Liver (tissue), 8 donors: ENCODE measurements at regions not wholly inside any gene's neighbourhood (a gene's known extent, or its start where the extent isn't known, plus 50 kb on each side); places are given as distances from the start of the nearest gene placed in this dataset.

Experiments
- DNase-seq: peaks from one replicate; pipeline ENCODE4 v3.0.0-alpha.2; 2017; ENCODE audit warnings: low spot score
- H3K27ac ChIP-seq, 2 donors: one replicate each; pipeline ENCODE4 v1.7.0; 2013; ENCODE audit warnings: inconsistent platforms in 2 of 2, low read length in 2 of 2, control low read depth in 1 of 2, low read depth in 1 of 2, mild to moderate bottlenecking in 1 of 2
- H3K27me3 ChIP-seq, 4 donors: one replicate each; pipeline versions ENCODE4 v1.6.1 to v1.7.0; 2013; ENCODE audit warnings: low read length in 3 of 4, inconsistent platforms in 1 of 4, mild to moderate bottlenecking in 1 of 4, moderate library complexity in 1 of 4; ENCODE audit not compliant: control insufficient read depth in 4 of 4, insufficient read depth in 4 of 4
- H3K36me3 ChIP-seq, 4 donors: one replicate each; pipeline versions ENCODE4 v1.6.1 to v1.7.0; 2013; ENCODE audit warnings: low read length in 3 of 4, mild to moderate bottlenecking in 3 of 4, low read depth in 1 of 4, moderate library complexity in 1 of 4; ENCODE audit not compliant: control insufficient read depth in 4 of 4, insufficient read depth in 3 of 4
- H3K4me1 ChIP-seq, 4 donors: one replicate each; pipeline versions ENCODE4 v1.6.1 to v1.7.0; 2013; ENCODE audit warnings: low read length in 3 of 4, mild to moderate bottlenecking in 3 of 4, moderate library complexity in 1 of 4; ENCODE audit not compliant: control insufficient read depth in 4 of 4, insufficient read depth in 4 of 4
- H3K4me3 ChIP-seq, 3 donors: one replicate each; pipeline versions ENCODE4 v1.6.1 to v1.7.0; 2013; ENCODE audit warnings: low read length in 3 of 3, control low read depth in 1 of 3, low read depth in 1 of 3, mild to moderate bottlenecking in 1 of 3
- H3K9ac ChIP-seq, 2 donors: one replicate each; pipeline ENCODE4 v1.7.0; 2013; ENCODE audit warnings: low read length in 2 of 2, mild to moderate bottlenecking in 2 of 2, moderate library complexity in 2 of 2, control low read depth in 1 of 2, low read depth in 1 of 2
- H3K9me3 ChIP-seq, 4 donors: one replicate each; pipeline versions ENCODE4 v1.6.1 to v1.7.0; 2013; ENCODE audit warnings: low read length in 3 of 4; ENCODE audit not compliant: control insufficient read depth in 4 of 4
- ATF3 ChIP-seq: IDR thresholded peaks from 2 replicates; pipeline ENCODE4 v1.6.1; 2016; ENCODE audit warnings: antibody characterized with exemption
- CTCF ChIP-seq: fragments of 150-350 bp; IDR thresholded peaks from 2 replicates; pipeline ENCODE4 v1.5.1; 2017; ENCODE audit warnings: improper control_type of control experiment, low read depth, low read length; ENCODE audit not compliant: missing input control
- EGR1 ChIP-seq, 2 donors: IDR thresholded peaks; 2 replicates each; pipeline ENCODE4 v1.6.1; 2016 to 2018; ENCODE audit warnings: antibody characterized with exemption in 2 of 2, low read depth in 2 of 2
- FOXA1 ChIP-seq: IDR thresholded peaks from 2 replicates; pipeline ENCODE4 v1.6.1; 2016; ENCODE audit warnings: antibody characterized with exemption
- FOXA2 ChIP-seq: IDR thresholded peaks from 2 replicates; pipeline ENCODE4 v1.6.1; 2016; ENCODE audit warnings: antibody characterized with exemption
- GABPA ChIP-seq, 2 donors: IDR thresholded peaks in 1 of 2; conservative IDR thresholded peaks in 1 of 2; 2 replicates each; pipeline ENCODE4 v1.6.1; 2016; ENCODE audit warnings: antibody characterized with exemption in 2 of 2, mild to moderate bottlenecking in 1 of 2, moderate library complexity in 1 of 2
- HNF4A ChIP-seq, 2 donors: conservative IDR thresholded peaks; 2 replicates each; pipeline ENCODE4 v1.6.1; 2016; ENCODE audit warnings: antibody characterized with exemption in 2 of 2, mild to moderate bottlenecking in 2 of 2
- HNF4G ChIP-seq: IDR thresholded peaks from 2 replicates; pipeline ENCODE4 v1.6.1; 2016; ENCODE audit warnings: antibody characterized with exemption
- JUND ChIP-seq, 2 donors: IDR thresholded peaks; 2 replicates each; pipeline ENCODE4 v1.6.1; 2016; ENCODE audit warnings: antibody characterized with exemption in 2 of 2
- MAX ChIP-seq: IDR thresholded peaks from 2 replicates; pipeline ENCODE4 v1.6.1; 2016; ENCODE audit warnings: antibody characterized with exemption
- NR2F2 ChIP-seq: IDR thresholded peaks from 2 replicates; pipeline ENCODE4 v1.6.1; 2016; ENCODE audit warnings: antibody characterized with exemption
- RAD21 ChIP-seq, 2 donors: IDR thresholded peaks; 2 replicates each; pipeline ENCODE4 v1.6.1; 2016; ENCODE audit warnings: antibody characterized with exemption in 2 of 2, mild to moderate bottlenecking in 2 of 2
- REST ChIP-seq: IDR thresholded peaks from 2 replicates; pipeline ENCODE4 v1.6.1; 2016; ENCODE audit warnings: antibody characterized with exemption, mild to moderate bottlenecking
- RXRA ChIP-seq, 2 donors: IDR thresholded peaks; 2 replicates each; pipeline ENCODE4 v1.6.1; 2017 to 2018; ENCODE audit warnings: antibody characterized with exemption in 2 of 2, mild to moderate bottlenecking in 1 of 2
- SP1 ChIP-seq: IDR thresholded peaks from 2 replicates; pipeline ENCODE4 v1.6.1; 2018; ENCODE audit warnings: antibody characterized with exemption, mild to moderate bottlenecking
- YY1 ChIP-seq: IDR thresholded peaks from 2 replicates; pipeline ENCODE4 v1.6.1; 2016; ENCODE audit warnings: antibody characterized with exemption, mild to moderate bottlenecking
- ZBTB33 ChIP-seq: IDR thresholded peaks from 2 replicates; pipeline ENCODE4 v1.6.1; 2016; ENCODE audit warnings: antibody characterized with exemption
- WGBS: extraction: QIAGEN DNeasy Blood & Tissue Kit; methylation state at CpG from one replicate; pipeline ENCODE4 v1.1.7; 2013; 5-methylcytosine and 5-hydroxymethylcytosine counted together
- donor health status: healthy.
- donor health status: healthy.
- donor health status: healthy.
- donor health status: healthy.
- donor health status: healthy.

- H3K4me1 ChIP-seq, result peaks cover 7 to 23% (median 21%) of the 10 kb centered on the region in 4 donors
- 84% methylated on average over 14 of the region's 14 CpGs for whole genome bisulfite sequencing
- H3K36me3 ChIP-seq, result no peaks in the 10 kb centered on the region
- H3K4me3 ChIP-seq, result no peak overlapping the region
- DNase-seq, result no peak
- no peak overlapping the region for H3K27ac ChIP-seq
- H3K9me3 ChIP-seq, result no peaks in the 10 kb centered on the region
- TF ChIP-seq EGR1 (IDR thresholded peaks at IDR 0.05; ENCODE audit: low read depth in 2 of 2), result no peak
- TF ChIP-seq NR2F2, result no peak
- TF ChIP-seq HNF4G, result no peak
- TF ChIP-seq YY1, result no peak
- TF ChIP-seq FOXA2, result no peak
- TF ChIP-seq ATF3, result no peak
- TF ChIP-seq JUND (IDR thresholded peaks at IDR 0.05), result no peak
- no peak for TF ChIP-seq ZBTB33
- no peak for TF ChIP-seq CTCF
- no peak for TF ChIP-seq RAD21 (IDR thresholded peaks at IDR 0.05)
- TF ChIP-seq RXRA (IDR thresholded peaks at IDR 0.05), result no peak
- no peak for TF ChIP-seq FOXA1
- TF ChIP-seq SP1, result no peak
- no peak for TF ChIP-seq HNF4A (conservative IDR thresholded peaks at IDR 0.05)
- TF ChIP-seq MAX, result no peak
- no peak for TF ChIP-seq REST
- TF ChIP-seq GABPA (IDR thresholded peaks at IDR 0.05 in 1 of 2, conservative IDR thresholded peaks at IDR 0.05 in 1 of 2), result no peak
- no peak overlapping the region for H3K9ac ChIP-seq
- no peaks in the 10 kb centered on the region for H3K27me3 ChIP-seq
Measured at GRCh38 chr10:131829156-131829930, 71.5 kb upstream of the PPP2R2D start.
